Activated CD8-positive, alpha-beta memory T cell treated with anti-CD3 and anti-CD28 coated beads for 1 hour (primary cell): ENCODE measurements at regions not wholly inside any gene's neighbourhood (a gene's known extent, or its start where the extent isn't known, plus 50 kb on each side); places are given as distances from the start of the nearest gene placed in this dataset.
"Not testable (repeated sequence)": the region's sequence is repeated elsewhere in the genome, so short reads cannot be mapped to it uniquely, and the experiment has no call there.

Experiments
- DNase-seq, 2 donors: peaks; one replicate each; pipeline ENCODE4 v3.0.0-alpha.2; 2020; ENCODE audit warnings: low read depth in 1 of 2; ENCODE audit errors: extremely low read depth in 1 of 2

GRCh38 chr7:131038153-131038552 is 289.5 kb upstream of the MKLN1 start:
- no peak for DNase-seq

GRCh38 chr7:131039355-131039762 is 288.3 kb upstream of the MKLN1 start:
- no peak for DNase-seq

- DNase-seq, result no peak
Observed at GRCh38 chr7:131039836-131040235, 287.8 kb upstream of the MKLN1 start.

- DNase-seq, result no peak
Observed at GRCh38 chr7:131040467-131040932, 287.2 kb upstream of the MKLN1 start.

- not testable (repeated sequence) for DNase-seq
Observed at GRCh38 chr7:131041012-131041695, 286.5 kb upstream of the MKLN1 start.

GRCh38 chr7:131042269-131043160 is 285.2 kb upstream of the MKLN1 start:
- no peak for DNase-seq

GRCh38 chr7:131045526-131045925 is 282.1 kb upstream of the MKLN1 start:
- DNase-seq, result no peak

- no peak for DNase-seq
Observed at GRCh38 chr7:131046246-131046645, 281.4 kb upstream of the MKLN1 start.

- DNase-seq, result no peak
Observed at GRCh38 chr7:131047651-131048304, 279.9 kb upstream of the MKLN1 start.

- DNase-seq, result no peak
Observed at GRCh38 chr7:131051304-131051703, 276.4 kb upstream of the MKLN1 start.

- DNase-seq, result no peak
Observed at GRCh38 chr7:131052285-131052904, 275.3 kb upstream of the MKLN1 start.

- no peak for DNase-seq
Observed at GRCh38 chr7:131056007-131056406, 271.7 kb upstream of the MKLN1 start.

- no peak for DNase-seq
Observed at GRCh38 chr7:131057015-131057793, 270.5 kb upstream of the MKLN1 start.

GRCh38 chr7:131057794-131058070 is 269.9 kb upstream of the MKLN1 start:
- DNase-seq, result no peak

GRCh38 chr7:131058561-131059288 is 269.0 kb upstream of the MKLN1 start:
- DNase-seq, result not testable (repeated sequence)

- DNase-seq, result not testable (repeated sequence)
Observed at GRCh38 chr7:131059401-131059800, 268.3 kb upstream of the MKLN1 start.

GRCh38 chr7:131061158-131061557 is 266.5 kb upstream of the MKLN1 start:
- no peak for DNase-seq

- DNase-seq, result no peak
Observed at GRCh38 chr7:131061818-131062217, 265.9 kb upstream of the MKLN1 start.

GRCh38 chr7:131066635-131067034 is 261.0 kb upstream of the MKLN1 start:
- no peak for DNase-seq

GRCh38 chr7:131067220-131067619 is 260.5 kb upstream of the MKLN1 start:
- no peak for DNase-seq
